Glutamatergic neuron (in vitro differentiated cells): ENCODE measurements at regions not wholly inside any gene's neighbourhood (a gene's known extent, or its start where the extent isn't known, plus 50 kb on each side); places are given as distances from the start of the nearest gene placed in this dataset.

Source experiments
- DNase-seq: peaks from one replicate; pipeline ENCODE4 v3.0.0; 2022
- H3K27ac Mint-ChIP-seq: one replicate; pipeline ENCODE4 v1.8.0; 2020; ENCODE audit warnings: mild to moderate bottlenecking, mixed read lengths, inconsistent platforms; ENCODE audit not compliant: unreplicated experiment
- H3K27me3 Mint-ChIP-seq: one replicate; pipeline ENCODE4 v1.8.0; 2020; ENCODE audit warnings: mild to moderate bottlenecking, moderate library complexity, mixed read lengths, inconsistent platforms; ENCODE audit not compliant: unreplicated experiment
- H3K36me3 Mint-ChIP-seq: one replicate; pipeline ENCODE4 v1.8.0; 2020; ENCODE audit warnings: mild to moderate bottlenecking, mixed read lengths, inconsistent platforms; ENCODE audit not compliant: unreplicated experiment
- H3K4me1 Mint-ChIP-seq: one replicate; pipeline ENCODE4 v1.8.0; 2020; ENCODE audit warnings: mild to moderate bottlenecking, low read depth, mixed read lengths, inconsistent platforms; ENCODE audit not compliant: unreplicated experiment
- H3K4me3 Mint-ChIP-seq: one replicate; pipeline ENCODE4 v1.8.0; 2020; ENCODE audit warnings: mild to moderate bottlenecking, mixed read lengths, inconsistent platforms; ENCODE audit not compliant: unreplicated experiment
- H3K9me3 Mint-ChIP-seq: one replicate; pipeline ENCODE4 v1.8.0; 2020; ENCODE audit warnings: mild to moderate bottlenecking, moderate library complexity, mixed read lengths, inconsistent platforms; ENCODE audit not compliant: unreplicated experiment
- CTCF ChIP-seq: fragments of 200-600 bp; sonication (generic); IDR thresholded peaks from one replicate; pipeline ENCODE4 v1.5.0; 2021; ENCODE audit not compliant: partially characterized antibody, unreplicated experiment

- peaks cover 15% of the 10 kb centered on the region for H3K36me3 Mint-ChIP-seq
- H3K4me1 Mint-ChIP-seq: peaks cover 2% of the 10 kb centered on the region
- TF ChIP-seq CTCF: no peak
- H3K9me3 Mint-ChIP-seq: no peaks in the 10 kb centered on the region
- no peak overlapping the region for H3K4me3 Mint-ChIP-seq
- no peak overlapping the region for H3K27ac Mint-ChIP-seq
- H3K27me3 Mint-ChIP-seq: peaks cover 4% of the 10 kb centered on the region
- no peak for DNase-seq
Measured at GRCh38 chr15:38093931-38094330, 158.7 kb upstream of the SPRED1 start.

GRCh38 chr15:38102972-38103371 is 149.7 kb upstream of the SPRED1 start:
- Mint-ChIP-seq H3K4me1 (no peaks in the 10 kb centered on the region), H3K4me3 (no peak overlapping the region), H3K27ac (no peak overlapping the region), H3K27me3 (no peaks in the 10 kb centered on the region), H3K9me3 (no peaks in the 10 kb centered on the region), H3K36me3 (peaks cover 5% of the 10 kb centered on the region)
- DNase-seq: no peak
- TF ChIP-seq CTCF: no peak

- no peak overlapping the region for H3K27ac Mint-ChIP-seq
- H3K4me3 Mint-ChIP-seq: no peak overlapping the region
- H3K9me3 Mint-ChIP-seq: no peaks in the 10 kb centered on the region
Measured at GRCh38 chr15:38103564-38103963, 149.1 kb upstream of the SPRED1 start.

GRCh38 chr15:38111070-38111469 is 141.6 kb upstream of the SPRED1 start:
- no peak for TF ChIP-seq CTCF
- no peak for DNase-seq
- Mint-ChIP-seq H3K4me3 (no peak overlapping the region), H3K27ac (no peak overlapping the region), H3K27me3 (no peaks in the 10 kb centered on the region), H3K4me1 (no peaks in the 10 kb centered on the region), H3K36me3 (no peaks in the 10 kb centered on the region), H3K9me3 (no peaks in the 10 kb centered on the region)

More at GRCh38 chr15:38103564-38103963, 149.1 kb upstream of the SPRED1 start:
- Mint-ChIP-seq H3K4me1 (no peaks in the 10 kb centered on the region), H3K27me3 (no peaks in the 10 kb centered on the region), H3K36me3 (peaks cover 4% of the 10 kb centered on the region)
- TF ChIP-seq CTCF: no peak
- DNase-seq: no peak

GRCh38 chr15:38112406-38112805 is 140.2 kb upstream of the SPRED1 start:
- no peak for TF ChIP-seq CTCF
- H3K4me3 Mint-ChIP-seq: no peak overlapping the region
- no peak for DNase-seq
- no peaks in the 10 kb centered on the region for H3K36me3 Mint-ChIP-seq
- H3K27me3 Mint-ChIP-seq: no peaks in the 10 kb centered on the region
- H3K4me1 Mint-ChIP-seq: no peaks in the 10 kb centered on the region
- no peaks in the 10 kb centered on the region for H3K9me3 Mint-ChIP-seq
- no peak overlapping the region for H3K27ac Mint-ChIP-seq
